ENCODE measurements at regions not wholly inside any gene's neighbourhood (a gene's known extent, or its start where the extent isn't known, plus 50 kb on each side); places are given as distances from the start of the nearest gene placed in this dataset.

- Mint-ChIP-seq H3K9me3 (ENCODE audit: low read depth) (no peaks in the 10 kb centered on the region), H3K4me3 (no peak overlapping the region), H3K36me3 (ENCODE audit: low read depth) (no peaks in the 10 kb centered on the region), H3K27ac (no peak overlapping the region), H3K4me1 (no peaks in the 10 kb centered on the region), H3K27me3 (peaks cover 3% of the 10 kb centered on the region)
- ATAC-seq (no peak), DNase-seq (no peak)
- intact Hi-C loops (cut with DNase I, micrococcal nuclease), result no loop called here
- POLR2A ChIA-PET, result no interaction called here
- CTCF ChIA-PET, result no interaction called here
Observed at GRCh38 chr10:44064987-44065787, 319.7 kb downstream of the CXCL12 start.

- no peak for ATAC-seq
- POLR2A ChIA-PET, result no interaction called here
- CTCF ChIA-PET, result no interaction called here
- H3K4me3 Mint-ChIP-seq, result no peak overlapping the region
- no peaks in the 10 kb centered on the region for H3K4me1 Mint-ChIP-seq
- DNase-seq, result no peak
- no peaks in the 10 kb centered on the region for H3K36me3 Mint-ChIP-seq (ENCODE audit: low read depth)
- H3K9me3 Mint-ChIP-seq (ENCODE audit: low read depth), result no peaks in the 10 kb centered on the region
- intact Hi-C loops (cut with DNase I, micrococcal nuclease), result no loop called here
- peaks cover 3% of the 10 kb centered on the region for H3K27me3 Mint-ChIP-seq
- H3K27ac Mint-ChIP-seq, result no peak overlapping the region
Observed at GRCh38 chr10:44064317-44064716, 320.6 kb downstream of the CXCL12 start.

GRCh38 chr10:44063686-44064085, 321.2 kb downstream of the CXCL12 start:
- no peak for DNase-seq
- peaks cover 6% of the 10 kb centered on the region for H3K27me3 Mint-ChIP-seq
- no peak for ATAC-seq
- no peak overlapping the region for H3K4me3 Mint-ChIP-seq
- H3K4me1 Mint-ChIP-seq, result no peaks in the 10 kb centered on the region
- ChIA-PET POLR2A (no interaction called here), CTCF (no interaction called here)
- no peaks in the 10 kb centered on the region for H3K36me3 Mint-ChIP-seq (ENCODE audit: low read depth)
- H3K27ac Mint-ChIP-seq, result no peak overlapping the region
- no peaks in the 10 kb centered on the region for H3K9me3 Mint-ChIP-seq (ENCODE audit: low read depth)
- intact Hi-C loops (cut with DNase I, micrococcal nuclease), result no loop called here

- Mint-ChIP-seq H3K36me3 (ENCODE audit: low read depth) (no peaks in the 10 kb centered on the region), H3K27me3 (peaks cover 6% of the 10 kb centered on the region), H3K9me3 (ENCODE audit: low read depth) (no peaks in the 10 kb centered on the region), H3K27ac (no peak overlapping the region), H3K4me1 (no peaks in the 10 kb centered on the region), H3K4me3 (no peak overlapping the region)
- no peak for ATAC-seq
- DNase-seq, result no peak
- ChIA-PET POLR2A (no interaction called here), CTCF (interaction anchor here (0.7 kb wide), 1 partner anchor 19 kb away, joined by 4 read pairs; no protein-coding TSS in a partner anchor)
- intact Hi-C loops (cut with DNase I, micrococcal nuclease), result no loop called here
Observed at GRCh38 chr10:44060719-44061118, 324.2 kb downstream of the CXCL12 start.

- ChIA-PET CTCF (no interaction called here), POLR2A (no interaction called here)
- no peak for DNase-seq
- intact Hi-C loops (cut with DNase I, micrococcal nuclease), result no loop called here
- ATAC-seq, result no peak
- H3K27ac Mint-ChIP-seq, result no peak overlapping the region
- peaks cover 6% of the 10 kb centered on the region for H3K27me3 Mint-ChIP-seq
- H3K4me3 Mint-ChIP-seq, result no peak overlapping the region
- no peaks in the 10 kb centered on the region for H3K4me1 Mint-ChIP-seq
- no peaks in the 10 kb centered on the region for H3K9me3 Mint-ChIP-seq (ENCODE audit: low read depth)
- H3K36me3 Mint-ChIP-seq (ENCODE audit: low read depth), result no peaks in the 10 kb centered on the region
Observed at GRCh38 chr10:44060221-44060620, 324.7 kb downstream of the CXCL12 start.

GRCh38 chr10:44058259-44058658, 326.6 kb downstream of the CXCL12 start:
- Mint-ChIP-seq H3K27me3 (peaks cover 9% of the 10 kb centered on the region), H3K27ac (no peak overlapping the region), H3K36me3 (ENCODE audit: low read depth) (no peaks in the 10 kb centered on the region), H3K4me3 (no peak overlapping the region), H3K4me1 (no peaks in the 10 kb centered on the region), H3K9me3 (ENCODE audit: low read depth) (no peaks in the 10 kb centered on the region)
- intact Hi-C loops (cut with DNase I, micrococcal nuclease), result no loop called here
- ATAC-seq, result no peak
- POLR2A ChIA-PET, result no interaction called here
- DNase-seq, result no peak
- CTCF ChIA-PET, result no interaction called here

GRCh38 chr10:44056967-44057805, 327.7 kb downstream of the CXCL12 start:
- intact Hi-C loops (cut with DNase I, micrococcal nuclease), result no loop called here
- no peak for DNase-seq

GRCh38 chr10:44056206-44056605, 328.7 kb downstream of the CXCL12 start:
- intact Hi-C loops (cut with DNase I, micrococcal nuclease), result no loop called here

More at GRCh38 chr10:44056967-44057805, 327.7 kb downstream of the CXCL12 start:
- CTCF ChIA-PET, result no interaction called here
- no peaks in the 10 kb centered on the region for H3K36me3 Mint-ChIP-seq (ENCODE audit: low read depth)
- no peaks in the 10 kb centered on the region for H3K4me1 Mint-ChIP-seq
- no peaks in the 10 kb centered on the region for H3K9me3 Mint-ChIP-seq (ENCODE audit: low read depth)
- POLR2A ChIA-PET, result no interaction called here
- ATAC-seq, result no peak
- H3K27ac Mint-ChIP-seq, result no peak overlapping the region
- no peak overlapping the region for H3K4me3 Mint-ChIP-seq
- peaks cover 7% of the 10 kb centered on the region for H3K27me3 Mint-ChIP-seq

GRCh38 chr10:44054046-44054445, 330.9 kb downstream of the CXCL12 start:
- Mint-ChIP-seq H3K27me3 (peaks cover 5% of the 10 kb centered on the region), H3K4me1 (no peaks in the 10 kb centered on the region), H3K27ac (no peak overlapping the region), H3K36me3 (ENCODE audit: low read depth) (no peaks in the 10 kb centered on the region), H3K9me3 (ENCODE audit: low read depth) (no peaks in the 10 kb centered on the region), H3K4me3 (no peak overlapping the region)
- DNase-seq, result no peak
- intact Hi-C loops (cut with DNase I, micrococcal nuclease), result no loop called here
- ChIA-PET CTCF (no interaction called here), POLR2A (no interaction called here)
- no peak for ATAC-seq

More at GRCh38 chr10:44056206-44056605, 328.7 kb downstream of the CXCL12 start:
- Mint-ChIP-seq H3K27ac (no peak overlapping the region), H3K4me1 (no peaks in the 10 kb centered on the region), H3K27me3 (peaks cover 6% of the 10 kb centered on the region), H3K4me3 (no peak overlapping the region), H3K36me3 (ENCODE audit: low read depth) (no peaks in the 10 kb centered on the region), H3K9me3 (ENCODE audit: low read depth) (no peaks in the 10 kb centered on the region)
- ChIA-PET CTCF (no interaction called here), POLR2A (no interaction called here)
- ATAC-seq, result no peak
- DNase-seq, result no peak

- POLR2A ChIA-PET, result no interaction called here
Observed at GRCh38 chr10:44053391-44053790, 331.5 kb downstream of the CXCL12 start.

GRCh38 chr10:44051584-44052385, 333.1 kb downstream of the CXCL12 start:
- Mint-ChIP-seq H3K4me1 (no peaks in the 10 kb centered on the region), H3K4me3 (no peak overlapping the region), H3K36me3 (ENCODE audit: low read depth) (no peaks in the 10 kb centered on the region), H3K27ac (no peak overlapping the region), H3K9me3 (ENCODE audit: low read depth) (no peaks in the 10 kb centered on the region), H3K27me3 (peaks cover 11% of the 10 kb centered on the region)
- ChIA-PET POLR2A (no interaction called here), CTCF (interaction anchor here (1.3 kb wide), 1 partner anchor 208 kb away, joined by 3 read pairs; no protein-coding TSS in a partner anchor)
- intact Hi-C loops (cut with DNase I, micrococcal nuclease), result no loop called here
- no peak for ATAC-seq
- no peak for DNase-seq

More at GRCh38 chr10:44053391-44053790, 331.5 kb downstream of the CXCL12 start:
- Mint-ChIP-seq H3K9me3 (ENCODE audit: low read depth) (no peaks in the 10 kb centered on the region), H3K4me3 (no peak overlapping the region), H3K27ac (no peak overlapping the region), H3K4me1 (no peaks in the 10 kb centered on the region), H3K36me3 (ENCODE audit: low read depth) (no peaks in the 10 kb centered on the region), H3K27me3 (peaks cover 3% of the 10 kb centered on the region)
- intact Hi-C loops (cut with DNase I, micrococcal nuclease), result no loop called here
- ATAC-seq (no peak), DNase-seq (no peak)
- CTCF ChIA-PET, result no interaction called here

Measured in activated CD4-positive, alpha-beta T cell treated with anti-CD3 and anti-CD28 coated beads for 36 hours (primary cell).